K562 (cell line): ENCODE measurements at regions not wholly inside any gene's neighbourhood (a gene's known extent, or its start where the extent isn't known, plus 50 kb on each side); places are given as distances from the start of the nearest gene placed in this dataset.

Experiments
- ATAC-seq: fragments of 200-7000 bp; cut with Tn5 transposase; 3 replicates; pipeline ENCODE4 v1.9.1; 2020; ENCODE audit warnings: moderate library complexity
- BruUV-seq: library from RNA; stranded (reverse); fragments of 400-500 nt; replicated peaks from 2 replicates; lab custom pipeline; 2021; lab: Mats Ljungman, UMichigan
- CTCF ChIA-PET: fragments of 300-600 bp; formaldehyde crosslinking; extraction: SDS; loops from one replicate; lab custom pipeline; 2021; ENCODE audit warnings: low intra/inter-chr PET ratio; lab: Yijun Ruan, JAX
- POLR2A ChIA-PET: fragments of 300-600, 350-650 bp; sonication (Branson Sonifier 250); formaldehyde crosslinking; extraction: SDS; loops from one replicate; lab custom pipeline; 2021; ENCODE audit warnings: antibody characterized with exemption, inconsistent platforms; lab: Yijun Ruan, JAX
- DNase-seq, 4 experiments: peaks; one replicate each; pipeline versions ENCODE4 v3.0.0 to v3.0.0-alpha.2; 2011 to 2018; ENCODE audit warnings: low spot score in 3 of 4, mixed read lengths in 3 of 4; ENCODE audit errors: extremely low read depth in 1 of 4
- FAIRE-seq: peaks from 2 replicates; lab custom pipeline; 2011; peaks lifted over from hg19 to GRCh38; lab: Jason Lieb, UNC
- H2AFZ ChIP-seq: 2 replicates; pipeline ENCODE4 v1.6.0; 2011; ENCODE audit warnings: low read depth, low read length, control low read depth, inconsistent platforms
- H3K27ac ChIP-seq: fragments of 200-600 bp; 3 replicates; pipeline ENCODE4 v1.8.0; 2011; ENCODE audit warnings: low read depth, mild to moderate bottlenecking, control low read depth, inconsistent platforms, low read length, moderate library complexity, mixed read lengths; ENCODE audit errors: extremely low read depth
- H3K27me3 ChIP-seq, 2 experiments: fragments of 300-600 bp in 1 of 2; 2 replicates in 1 of 2; 3 replicates in 1 of 2; pipeline versions ENCODE4 v1.6.0 to v1.8.0; 2011; ENCODE audit warnings: inconsistent platforms in 2 of 2, low read length in 2 of 2, mild to moderate bottlenecking in 1 of 2, mixed read lengths in 1 of 2, moderate library complexity in 1 of 2; ENCODE audit not compliant: control insufficient read depth in 2 of 2, insufficient read depth in 2 of 2
- H3K36me3 ChIP-seq: fragments of 300-600 bp; 3 replicates; pipeline ENCODE4 v1.8.0; 2011; ENCODE audit warnings: mild to moderate bottlenecking, low read length, inconsistent platforms; ENCODE audit not compliant: control insufficient read depth, insufficient read depth
- H3K4me1 ChIP-seq, 2 experiments: fragments of 200-600 bp in 1 of 2; replicated peaks in 1 of 2; 2 replicates in 1 of 2; 3 replicates in 1 of 2; pipeline versions ENCODE4 v1.5.1 to v1.8.0; 2011; ENCODE audit warnings: inconsistent platforms in 2 of 2, low read length in 2 of 2, mild to moderate bottlenecking in 1 of 2, mixed read lengths in 1 of 2, moderate library complexity in 1 of 2; ENCODE audit not compliant: control insufficient read depth in 2 of 2, insufficient read depth in 2 of 2
- H3K4me2 ChIP-seq: 2 replicates; pipeline ENCODE4 v1.6.1; 2011; ENCODE audit warnings: low read length, control low read depth, inconsistent platforms, mixed read lengths; ENCODE audit not compliant: insufficient read depth
- H3K4me3 ChIP-seq: fragments of 200-600 bp; sonication (generic), shearing (Covaris generic); 2 replicates; pipeline ENCODE4 v1.5.1; 2016; ENCODE audit warnings: control low read depth, inconsistent platforms
- H3K79me2 ChIP-seq: fragments of 200-600 bp; 3 replicates; pipeline ENCODE4 v1.8.0; 2011; ENCODE audit warnings: low read length, inconsistent platforms; ENCODE audit not compliant: control insufficient read depth, insufficient read depth
- H3K9ac ChIP-seq, 2 experiments: 2 replicates each; pipeline versions ENCODE4 v1.6.0 to v1.6.1; 2011; ENCODE audit warnings: low read depth in 2 of 2, low read length in 2 of 2, control low read depth in 1 of 2, inconsistent platforms in 1 of 2, mild to moderate bottlenecking in 1 of 2, mixed read lengths in 1 of 2; ENCODE audit not compliant: insufficient read depth in 1 of 2
- H3K9me1 ChIP-seq: one replicate; pipeline ENCODE4 v1.6.0; 2011; ENCODE audit warnings: inconsistent platforms, mild to moderate bottlenecking, low read length, moderate library complexity; ENCODE audit not compliant: control insufficient read depth, insufficient read depth
- H3K9me3 ChIP-seq: replicated peaks from 2 replicates; pipeline ENCODE4 v1.5.1; 2011; ENCODE audit warnings: low read depth, low read length, inconsistent platforms; ENCODE audit not compliant: control insufficient read depth, insufficient read depth
- H4K20me1 ChIP-seq: replicated peaks from 2 replicates; pipeline ENCODE4 v1.6.1; 2011; ENCODE audit warnings: low read length, inconsistent platforms, mixed read lengths; ENCODE audit not compliant: control insufficient read depth, insufficient read depth
- ETV5 ChIP-seq: sonication (generic); formaldehyde crosslinking; IDR thresholded peaks from 2 replicates; pipeline ENCODE4 v1.4.0; 2020; ENCODE audit warnings: low read depth, mild to moderate bottlenecking, missing genetic modification reagents
- HDAC1 ChIP-seq, 2 experiments: fragments of 450-650 bp; IDR thresholded peaks; 2 replicates each; pipeline ENCODE4 v1.6.1; 2016 to 2017; ENCODE audit warnings: inconsistent platforms in 1 of 2, mild to moderate bottlenecking in 1 of 2, moderate library complexity in 1 of 2
- ID3 ChIP-seq, 2 experiments: fragments of 250-450 bp in 1 of 2; fragments of 450-650 bp in 1 of 2; sonication (Bioruptor Pico) in 1 of 2; IDR thresholded peaks; 2 replicates each; pipeline versions ENCODE4 v1.6.1 to v1.8.0; 2016 to 2021; ENCODE audit warnings: mild to moderate bottlenecking in 2 of 2, moderate library complexity in 2 of 2, missing compliant biosample characterization in 1 of 2, missing genetic modification characterization in 1 of 2
- KDM2B ChIP-seq: fragments of 250-450 bp; sonication (Bioruptor Pico); IDR thresholded peaks from 2 replicates; pipeline ENCODE4 v1.8.0; 2021; ENCODE audit warnings: mild to moderate bottlenecking, moderate library complexity
- MEF2A ChIP-seq: IDR thresholded peaks from 2 replicates; pipeline ENCODE4 v1.6.1; 2011; ENCODE audit warnings: low read depth, mild to moderate bottlenecking, low read length, moderate library complexity; ENCODE audit not compliant: control insufficient read depth
- NFRKB ChIP-seq: fragments of 450-650 bp; IDR thresholded peaks from 2 replicates; pipeline ENCODE4 v1.6.1; 2016; ENCODE audit warnings: low read depth
- NFYB ChIP-seq: IDR thresholded peaks from 2 replicates; pipeline ENCODE4 v1.6.1; 2011; ENCODE audit warnings: mild to moderate bottlenecking, moderate library complexity; ENCODE audit not compliant: insufficient read length; ENCODE audit errors: extremely low read depth
- NUFIP1 ChIP-seq: fragments of 450-650 bp; IDR thresholded peaks from 2 replicates; pipeline ENCODE4 v1.6.1; 2018; ENCODE audit not compliant: partially characterized antibody
- POLR2A ChIP-seq: fragments of 450-650 bp; conservative IDR thresholded peaks from 2 replicates; pipeline ENCODE4 v1.6.1; 2016
- POLR2H ChIP-seq: IDR thresholded peaks from 2 replicates; pipeline ENCODE4 v1.6.1; 2016; ENCODE audit warnings: missing genetic modification characterization, low read depth, mild to moderate bottlenecking, control low read depth, missing compliant biosample characterization, moderate library complexity
- PPARD ChIP-seq: fragments of 250-450 bp; sonication (Bioruptor Pico); IDR thresholded peaks from 2 replicates; pipeline ENCODE4 v1.8.0; 2022; ENCODE audit warnings: inconsistent platforms, mild to moderate bottlenecking, moderate library complexity
- ZBTB17 ChIP-seq: fragments of 450-650 bp; formaldehyde crosslinking; IDR thresholded peaks from 2 replicates; pipeline ENCODE4 v1.4.0; 2020; ENCODE audit warnings: mild to moderate bottlenecking
- ZNF239 ChIP-seq: fragments of 250-450 bp; sonication (Bioruptor Pico); IDR thresholded peaks from 2 replicates; pipeline ENCODE4 v1.4.0; 2020; ENCODE audit warnings: mild to moderate bottlenecking
- ZNF274 ChIP-seq: IDR thresholded peaks from 2 replicates; pipeline ENCODE4 v1.6.1; 2011; ENCODE audit warnings: low read depth, mild to moderate bottlenecking, low read length, moderate library complexity, borderline replicate concordance
- WGBS: fragments of 100-300 bp; shearing (Covaris generic); methylation state at CpG from one replicate; pipeline ENCODE4 v1.1.6; 2016; ENCODE audit warnings: low coverage, mixed read lengths; ENCODE audit not compliant: insufficient coverage; ENCODE audit errors: missing lambda C conversion rate; 5-methylcytosine and 5-hydroxymethylcytosine counted together
- in situ Hi-C: fragments of 300-500 bp; cut with MboI; formaldehyde crosslinking; loops from 4 replicates; pipeline ENCODE4 v1.15.0; 2018; ENCODE audit warnings: inconsistent platforms, mixed read lengths
- intact Hi-C: fragments of 100-400 bp; cut with micrococcal nuclease; formaldehyde crosslinking; loops from 2 replicates; pipeline ENCODE4 v1.14.2; 2022
- TF ChIP-seq, protein P1 (sequence below): fragments of 250-450 bp; sonication (Bioruptor Pico); IDR thresholded peaks from 2 replicates; pipeline ENCODE4 v1.8.0; 2022; ENCODE audit warnings: moderate library complexity, mild to moderate bottlenecking, inconsistent platforms
- TF ChIP-seq, protein P2 (sequence below), 2 experiments: fragments of 450-650 bp in 1 of 2; IDR thresholded peaks; 2 replicates each; pipeline ENCODE4 v1.6.1; 2011 to 2017; ENCODE audit warnings: low read depth in 2 of 2, antibody characterized with exemption in 1 of 2, borderline replicate concordance in 1 of 2, low read length in 1 of 2, mild to moderate bottlenecking in 1 of 2, mixed read lengths in 1 of 2; ENCODE audit not compliant: control insufficient read depth in 1 of 2
- TF ChIP-seq, protein P3 (sequence below): fragments of 250-450 bp; sonication (Bioruptor Pico); IDR thresholded peaks from 2 replicates; pipeline ENCODE4 v1.5.0; 2021; ENCODE audit warnings: mild to moderate bottlenecking, moderate library complexity

GRCh38 chr10:105982735-105983134 is 1181.8 kb downstream of the SORCS1 start:
- no peak for TF ChIP-seq ID3 (CRISPR knock-in tag; IDR thresholded peaks at IDR 0.05)
- no peak for TF ChIP-seq ID3 (tag; IDR thresholded peaks at IDR 0.05)
- TF ChIP-seq NFRKB = no peak
- no peak for TF ChIP-seq HDAC1 (IDR thresholded peaks at IDR 0.05)
- TF ChIP-seq ZBTB17 (CRISPR knock-in tag) = no peak
- TF ChIP-seq PPARD (CRISPR knock-in tag) = no peak
- TF ChIP-seq POLR2H (tag) = no peak
- no peak for TF ChIP-seq MEF2A
- TF ChIP-seq, protein P1, sequence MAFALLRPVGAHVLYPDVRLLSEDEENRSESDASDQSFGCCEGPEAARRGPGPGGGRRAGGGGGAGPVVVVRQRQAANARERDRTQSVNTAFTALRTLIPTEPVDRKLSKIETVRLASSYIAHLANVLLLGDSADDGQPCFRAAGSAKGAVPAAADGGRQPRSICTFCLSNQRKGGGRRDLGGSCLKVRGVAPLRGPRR = no peak
- TF ChIP-seq, protein P2, sequence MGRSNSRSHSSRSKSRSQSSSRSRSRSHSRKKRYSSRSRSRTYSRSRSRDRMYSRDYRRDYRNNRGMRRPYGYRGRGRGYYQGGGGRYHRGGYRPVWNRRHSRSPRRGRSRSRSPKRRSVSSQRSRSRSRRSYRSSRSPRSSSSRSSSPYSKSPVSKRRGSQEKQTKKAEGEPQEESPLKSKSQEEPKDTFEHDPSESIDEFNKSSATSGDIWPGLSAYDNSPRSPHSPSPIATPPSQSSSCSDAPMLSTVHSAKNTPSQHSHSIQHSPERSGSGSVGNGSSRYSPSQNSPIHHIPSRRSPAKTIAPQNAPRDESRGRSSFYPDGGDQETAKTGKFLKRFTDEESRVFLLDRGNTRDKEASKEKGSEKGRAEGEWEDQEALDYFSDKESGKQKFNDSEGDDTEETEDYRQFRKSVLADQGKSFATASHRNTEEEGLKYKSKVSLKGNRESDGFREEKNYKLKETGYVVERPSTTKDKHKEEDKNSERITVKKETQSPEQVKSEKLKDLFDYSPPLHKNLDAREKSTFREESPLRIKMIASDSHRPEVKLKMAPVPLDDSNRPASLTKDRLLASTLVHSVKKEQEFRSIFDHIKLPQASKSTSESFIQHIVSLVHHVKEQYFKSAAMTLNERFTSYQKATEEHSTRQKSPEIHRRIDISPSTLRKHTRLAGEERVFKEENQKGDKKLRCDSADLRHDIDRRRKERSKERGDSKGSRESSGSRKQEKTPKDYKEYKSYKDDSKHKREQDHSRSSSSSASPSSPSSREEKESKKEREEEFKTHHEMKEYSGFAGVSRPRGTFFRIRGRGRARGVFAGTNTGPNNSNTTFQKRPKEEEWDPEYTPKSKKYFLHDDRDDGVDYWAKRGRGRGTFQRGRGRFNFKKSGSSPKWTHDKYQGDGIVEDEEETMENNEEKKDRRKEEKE (IDR thresholded peaks at IDR 0.05; ENCODE audit: borderline replicate concordance in 1 of 2, control insufficient read depth in 1 of 2, low read depth in 2 of 2, low read length in 1 of 2) = no peak
- no peak for TF ChIP-seq KDM2B (CRISPR knock-in tag)
- no peak for TF ChIP-seq ZNF274
- no peak for TF ChIP-seq NFYB
- TF ChIP-seq, protein P3, sequence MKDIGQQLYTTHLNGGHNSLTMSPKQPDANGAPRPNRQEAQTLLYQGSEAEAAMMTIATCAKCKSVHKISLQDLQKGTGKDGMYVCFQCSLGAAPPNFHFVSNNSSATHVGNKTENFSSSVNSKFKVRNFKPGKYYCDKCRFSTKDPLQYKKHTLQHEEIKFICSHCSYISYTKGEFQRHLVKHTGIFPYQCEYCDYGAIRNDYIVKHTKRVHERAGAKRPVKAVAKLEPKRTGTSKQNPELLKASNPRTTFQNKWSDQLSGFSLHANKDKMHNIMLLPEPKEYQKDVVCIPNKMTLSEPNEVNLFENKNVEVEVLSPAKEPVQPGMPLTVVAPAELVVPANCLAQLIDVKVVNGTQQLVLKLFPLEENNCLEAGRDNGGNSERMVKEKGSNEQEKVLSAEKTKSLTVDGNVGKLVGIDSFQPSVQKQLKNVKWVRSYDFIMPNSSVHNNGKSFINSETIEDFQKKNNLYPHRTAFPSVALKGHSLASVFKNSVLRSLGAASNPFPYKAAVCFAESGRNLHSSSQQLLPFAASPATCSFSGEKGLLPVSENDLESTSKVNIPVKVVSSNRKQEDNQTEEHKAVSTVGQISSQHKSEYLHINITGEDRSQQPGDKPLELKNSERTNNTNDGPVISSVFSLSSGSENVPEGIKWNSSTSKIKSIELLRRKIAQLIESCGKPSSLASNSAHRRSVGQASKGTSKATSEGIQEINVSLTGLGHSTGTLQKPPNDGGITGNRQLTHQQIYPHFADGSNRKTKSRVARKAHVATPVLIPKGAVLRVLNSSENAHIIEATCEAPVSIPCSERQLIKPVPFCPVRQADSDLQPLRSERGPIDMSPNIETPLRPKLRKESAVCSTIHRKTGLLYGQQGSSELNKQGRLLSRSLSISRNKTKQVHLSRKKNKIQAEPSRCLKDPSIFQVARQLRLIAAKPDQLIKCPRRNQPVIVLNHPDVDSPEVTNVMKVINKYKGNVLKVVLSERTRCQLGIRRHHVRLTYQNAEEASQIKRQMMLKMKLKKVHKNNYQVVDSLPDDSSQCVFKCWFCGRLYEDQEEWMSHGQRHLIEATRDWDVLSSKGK = no peak
- no peak for TF ChIP-seq POLR2A
- no peak for TF ChIP-seq ETV5 (CRISPR knock-in tag)
- no peak for TF ChIP-seq NUFIP1
- TF ChIP-seq ZNF239 (CRISPR knock-in tag) = no peak

More at GRCh38 chr10:105982735-105983134, 1181.8 kb downstream of the SORCS1 start:
- no peak for ATAC-seq
- 5% methylated on average over 3 of the region's 3 CpGs for WGBS
- no peak overlapping the region for H3K4me3 ChIP-seq
- no peaks in the 10 kb centered on the region for H3K79me2 ChIP-seq
- no peaks in the 10 kb centered on the region for H3K9me1 ChIP-seq
- no peaks in the 10 kb centered on the region for H3K36me3 ChIP-seq
- ChIA-PET CTCF (no interaction called here), POLR2A (no interaction called here)
- H3K4me1 ChIP-seq = no peaks in the 10 kb centered on the region
- no peak overlapping the region for H2AFZ ChIP-seq
- intact Hi-C loops = no loop called here
- no peaks in the 10 kb centered on the region for H4K20me1 ChIP-seq
- no peaks in the 10 kb centered on the region for H3K9me3 ChIP-seq
- FAIRE-seq = no peak
- no peak overlapping the region for H3K9ac ChIP-seq
- DNase-seq = no peak
- H3K27me3 ChIP-seq = no peaks in the 10 kb centered on the region
- no TSS peak for BruUV-seq
- H3K27ac ChIP-seq = no peak overlapping the region
- H3K4me2 ChIP-seq = no peak overlapping the region
- in situ Hi-C loops = no loop called here
